Neural crest cell (in vitro differentiated cells): ENCODE measurements at regions not wholly inside any gene's neighbourhood (a gene's known extent, or its start where the extent isn't known, plus 50 kb on each side); places are given as distances from the start of the nearest gene placed in this dataset.

Experiments
- DNase-seq: peaks from one replicate; pipeline ENCODE4 v3.0.0; 2021; ENCODE audit warnings: low read depth, mixed read lengths, low spot score
- H3K27ac Mint-ChIP-seq: one replicate; pipeline ENCODE4 v1.8.0; 2021; ENCODE audit warnings: mild to moderate bottlenecking, mixed read lengths; ENCODE audit not compliant: unreplicated experiment
- H3K27me3 Mint-ChIP-seq: 2 replicates; pipeline ENCODE4 v1.8.0; 2021; ENCODE audit warnings: low read depth, mild to moderate bottlenecking, mixed read lengths
- H3K36me3 Mint-ChIP-seq: 2 replicates; pipeline ENCODE4 v1.8.0; 2021; ENCODE audit warnings: low read depth, mild to moderate bottlenecking, mixed read lengths
- H3K4me1 Mint-ChIP-seq: 2 replicates; pipeline ENCODE4 v1.8.0; 2021; ENCODE audit warnings: mixed read lengths
- H3K4me3 Mint-ChIP-seq: one replicate; pipeline ENCODE4 v1.8.0; 2021; ENCODE audit warnings: mild to moderate bottlenecking, mixed read lengths
- H3K9me3 Mint-ChIP-seq: 2 replicates; pipeline ENCODE4 v1.8.0; 2021; ENCODE audit warnings: mixed read lengths
- CTCF ChIP-seq: fragments of 200-600 bp; sonication (generic); conservative IDR thresholded peaks from 2 replicates; pipeline ENCODE4 v1.5.0; 2021; ENCODE audit warnings: antibody characterized with exemption, mild to moderate bottlenecking

- TF ChIP-seq CTCF, result no peak
- no peaks in the 10 kb centered on the region for H3K36me3 Mint-ChIP-seq
- no peaks in the 10 kb centered on the region for H3K9me3 Mint-ChIP-seq
- H3K4me3 Mint-ChIP-seq, result no peak overlapping the region
- no peaks in the 10 kb centered on the region for H3K27me3 Mint-ChIP-seq
- DNase-seq, result no peak
- no peaks in the 10 kb centered on the region for H3K4me1 Mint-ChIP-seq
- no peak overlapping the region for H3K27ac Mint-ChIP-seq
Observed at GRCh38 chr6:67199425-67199824, 1435.7 kb upstream of the ADGRB3 start.

GRCh38 chr6:67190733-67191132 is 1444.3 kb upstream of the ADGRB3 start:
- peaks cover 10% of the 10 kb centered on the region for H3K9me3 Mint-ChIP-seq
- TF ChIP-seq CTCF, result no peak
- DNase-seq, result no peak
- H3K4me3 Mint-ChIP-seq, result no peak overlapping the region
- no peaks in the 10 kb centered on the region for H3K36me3 Mint-ChIP-seq
- no peak overlapping the region for H3K27ac Mint-ChIP-seq
- H3K4me1 Mint-ChIP-seq, result no peaks in the 10 kb centered on the region
- H3K27me3 Mint-ChIP-seq, result no peaks in the 10 kb centered on the region

GRCh38 chr6:67184405-67184804 is 1450.7 kb upstream of the ADGRB3 start:
- Mint-ChIP-seq H3K9me3 (no peaks in the 10 kb centered on the region), H3K27me3 (no peaks in the 10 kb centered on the region), H3K36me3 (no peaks in the 10 kb centered on the region), H3K27ac (no peak overlapping the region), H3K4me3 (no peak overlapping the region), H3K4me1 (no peaks in the 10 kb centered on the region)
- TF ChIP-seq CTCF, result no peak
- no peak for DNase-seq

GRCh38 chr6:67175101-67175500 is 1460.0 kb upstream of the ADGRB3 start:
- no peak overlapping the region for H3K4me3 Mint-ChIP-seq
- H3K27me3 Mint-ChIP-seq, result no peaks in the 10 kb centered on the region
- DNase-seq, result no peak
- H3K27ac Mint-ChIP-seq, result no peak overlapping the region
- no peak for TF ChIP-seq CTCF
- no peaks in the 10 kb centered on the region for H3K36me3 Mint-ChIP-seq
- no peaks in the 10 kb centered on the region for H3K9me3 Mint-ChIP-seq
- H3K4me1 Mint-ChIP-seq, result peaks cover 3% of the 10 kb centered on the region

GRCh38 chr6:67165606-67166005 is 1458.6 kb upstream of the EYS start:
- no peaks in the 10 kb centered on the region for H3K4me1 Mint-ChIP-seq

More at GRCh38 chr6:67165606-67166005, 1458.6 kb upstream of the EYS start:
- Mint-ChIP-seq H3K36me3 (peaks cover 3% of the 10 kb centered on the region), H3K27me3 (no peaks in the 10 kb centered on the region), H3K27ac (no peak overlapping the region), H3K9me3 (peaks cover 11% of the 10 kb centered on the region), H3K4me3 (no peak overlapping the region)
- DNase-seq, result no peak
- no peak for TF ChIP-seq CTCF
